ENCODE measurements at regions not wholly inside any gene's neighbourhood (a gene's known extent, or its start where the extent isn't known, plus 50 kb on each side); places are given as distances from the start of the nearest gene placed in this dataset.
A peak's percentile ranks its signal among the peaks of the same experiment; 100 is the strongest.

GRCh38 chr3:75078290-75078689 is 463.8 kb upstream of the CNTN3 start:
- Histone ChIP-seq H2BK12ac (ENCODE audit: low read length) (no peak overlapping the region), H3K18ac (ENCODE audit: low read length) (no peak overlapping the region), H3K27me3 (ENCODE audit: control insufficient read depth in 3 of 3, insufficient read depth in 3 of 3, low read depth in 1 of 3, low read length in 3 of 3) (no peaks in the 10 kb centered on the region), H4K8ac (ENCODE audit: low read depth, low read length) (no peak overlapping the region), H2BK120ac (ENCODE audit: low read depth, low read length) (no peak overlapping the region), H3K36me3 (replicated peaks in 1 of 2; ENCODE audit: control insufficient read depth in 2 of 2, insufficient read depth in 2 of 2, low read length in 2 of 2) (no peaks in the 10 kb centered on the region), H3K9me3 (replicated peaks in 1 of 2; ENCODE audit: control insufficient read depth in 2 of 2, insufficient read depth in 1 of 2, low read depth in 1 of 2, low read length in 2 of 2) (no peaks in the 10 kb centered on the region), H3K14ac (ENCODE audit: low read length) (no peak overlapping the region), H2BK5ac (ENCODE audit: low read length) (no peak overlapping the region), H4K91ac (ENCODE audit: low read depth, low read length, poor library complexity) (no peak overlapping the region), H3K23ac (ENCODE audit: low read depth, low read length, poor library complexity) (no peak overlapping the region), H3K4ac (ENCODE audit: low read length) (no peak overlapping the region), H3K4me3 (ENCODE audit: low read length in 2 of 2) (no peak overlapping the region), H3K27ac (replicated peaks; ENCODE audit: low read length) (no peak overlapping the region), H2AK5ac (ENCODE audit: low read depth, low read length) (no peak overlapping the region), H2AFZ (ENCODE audit: low read length) (no peak overlapping the region), H2BK15ac (ENCODE audit: low read length) (no peak overlapping the region), H3K4me2 (ENCODE audit: insufficient read depth, low read length, poor library complexity, severe bottlenecking) (no peak overlapping the region), H3K4me1 (ENCODE audit: control insufficient read depth in 2 of 2, insufficient read depth in 1 of 2, low read depth in 1 of 2, low read length in 2 of 2) (no peaks in the 10 kb centered on the region), H3K9ac (ENCODE audit: low read depth, low read length, poor library complexity) (no peak overlapping the region), H3K79me1 (ENCODE audit: low read depth, low read length) (no peaks in the 10 kb centered on the region)
- DNase-seq (ENCODE audit: low spot score): no peak

- Histone ChIP-seq H2BK120ac (ENCODE audit: low read depth, low read length) (no peak overlapping the region), H3K23ac (ENCODE audit: low read depth, low read length, poor library complexity) (no peak overlapping the region), H3K36me3 (replicated peaks in 1 of 2; ENCODE audit: control insufficient read depth in 2 of 2, insufficient read depth in 2 of 2, low read length in 2 of 2) (no peaks in the 10 kb centered on the region), H3K4me2 (ENCODE audit: insufficient read depth, low read length, poor library complexity, severe bottlenecking) (no peak overlapping the region), H2BK5ac (ENCODE audit: low read length) (no peak overlapping the region), H4K8ac (ENCODE audit: low read depth, low read length) (no peak overlapping the region), H2BK12ac (ENCODE audit: low read length) (no peak overlapping the region), H3K79me1 (ENCODE audit: low read depth, low read length) (no peaks in the 10 kb centered on the region), H3K18ac (ENCODE audit: low read length) (no peak overlapping the region), H4K91ac (ENCODE audit: low read depth, low read length, poor library complexity) (no peak overlapping the region), H3K9me3 (replicated peaks in 1 of 2; ENCODE audit: control insufficient read depth in 2 of 2, insufficient read depth in 1 of 2, low read depth in 1 of 2, low read length in 2 of 2) (no peaks in the 10 kb centered on the region), H3K9ac (ENCODE audit: low read depth, low read length, poor library complexity) (no peak overlapping the region), H2BK15ac (ENCODE audit: low read length) (no peak overlapping the region), H3K4me1 (ENCODE audit: control insufficient read depth in 2 of 2, insufficient read depth in 1 of 2, low read depth in 1 of 2, low read length in 2 of 2) (no peaks in the 10 kb centered on the region), H3K4ac (ENCODE audit: low read length) (no peak overlapping the region), H2AK5ac (ENCODE audit: low read depth, low read length) (no peak overlapping the region), H3K14ac (ENCODE audit: low read length) (no peak overlapping the region), H3K27ac (replicated peaks; ENCODE audit: low read length) (no peak overlapping the region), H3K4me3 (ENCODE audit: low read length in 2 of 2) (no peak overlapping the region), H3K27me3 (ENCODE audit: control insufficient read depth in 3 of 3, insufficient read depth in 3 of 3, low read depth in 1 of 3, low read length in 3 of 3) (no peaks in the 10 kb centered on the region), H2AFZ (ENCODE audit: low read length) (no peak overlapping the region)
- no CpG with 5 or more reads among the region's 4 CpGs for whole genome bisulfite sequencing, 2 donors (ENCODE audit: extremely low coverage in 2 of 2, insufficient read length in 2 of 2, insufficient replicate concordance in 1 of 2)
- no peak for DNase-seq (ENCODE audit: low spot score)
Measured at GRCh38 chr3:75082845-75083244, 468.4 kb upstream of the CNTN3 start.

- H3K79me1 ChIP-seq (ENCODE audit: low read depth, low read length): no peaks in the 10 kb centered on the region
- no peak overlapping the region for H2AK5ac ChIP-seq (ENCODE audit: low read depth, low read length)
- H3K14ac ChIP-seq (ENCODE audit: low read length): no peak overlapping the region
- no peak overlapping the region for H2BK15ac ChIP-seq (ENCODE audit: low read length)
- no peaks in the 10 kb centered on the region for H3K36me3 ChIP-seq (replicated peaks in 1 of 2; ENCODE audit: control insufficient read depth in 2 of 2, insufficient read depth in 2 of 2, low read length in 2 of 2)
- no peaks in the 10 kb centered on the region for H3K9me3 ChIP-seq (replicated peaks in 1 of 2; ENCODE audit: control insufficient read depth in 2 of 2, insufficient read depth in 1 of 2, low read depth in 1 of 2, low read length in 2 of 2)
- no peak overlapping the region for H3K23ac ChIP-seq (ENCODE audit: low read depth, low read length, poor library complexity)
- H2BK12ac ChIP-seq (ENCODE audit: low read length): no peak overlapping the region
- H3K27me3 ChIP-seq (ENCODE audit: control insufficient read depth in 3 of 3, insufficient read depth in 3 of 3, low read depth in 1 of 3, low read length in 3 of 3): no peaks in the 10 kb centered on the region
- no peak overlapping the region for H3K4me2 ChIP-seq (ENCODE audit: insufficient read depth, low read length, poor library complexity, severe bottlenecking)
- H2BK120ac ChIP-seq (ENCODE audit: low read depth, low read length): no peak overlapping the region
- no peak overlapping the region for H3K4ac ChIP-seq (ENCODE audit: low read length)
- no peak overlapping the region for H4K91ac ChIP-seq (ENCODE audit: low read depth, low read length, poor library complexity)
- no peak overlapping the region for H3K18ac ChIP-seq (ENCODE audit: low read length)
- no peak for DNase-seq (ENCODE audit: low spot score)
- H3K4me3 ChIP-seq (ENCODE audit: low read length in 2 of 2): no peak overlapping the region
- H3K4me1 ChIP-seq (ENCODE audit: control insufficient read depth in 2 of 2, insufficient read depth in 1 of 2, low read depth in 1 of 2, low read length in 2 of 2): no peaks in the 10 kb centered on the region
- H3K27ac ChIP-seq (replicated peaks; ENCODE audit: low read length): no peak overlapping the region
- no peak overlapping the region for H2BK5ac ChIP-seq (ENCODE audit: low read length)
- H3K9ac ChIP-seq (ENCODE audit: low read depth, low read length, poor library complexity): no peak overlapping the region
- H4K8ac ChIP-seq (ENCODE audit: low read depth, low read length): no peak overlapping the region
- H2AFZ ChIP-seq (ENCODE audit: low read length): no peak overlapping the region
- WGBS, 2 donors (ENCODE audit: extremely low coverage in 2 of 2, insufficient read length in 2 of 2, insufficient replicate concordance in 1 of 2): no CpG with 5 or more reads among the region's 3 CpGs
Measured at GRCh38 chr3:75089841-75090240, 475.4 kb upstream of the CNTN3 start.

GRCh38 chr3:75101329-75102147 is 487.1 kb upstream of the CNTN3 start:
- peak overlapping the region; percentile 83 for H3K27ac ChIP-seq (replicated peaks; ENCODE audit: low read length)
- WGBS, 2 donors (ENCODE audit: extremely low coverage in 2 of 2, insufficient read length in 2 of 2, insufficient replicate concordance in 1 of 2): no CpG with 5 or more reads among the region's 11 CpGs
- H3K79me1 ChIP-seq (ENCODE audit: low read depth, low read length): no peaks in the 10 kb centered on the region
- H3K14ac ChIP-seq (ENCODE audit: low read length): no peak overlapping the region
- peak; percentile 51 for DNase-seq (ENCODE audit: low spot score)
- no peaks in the 10 kb centered on the region for H3K27me3 ChIP-seq (ENCODE audit: control insufficient read depth in 3 of 3, insufficient read depth in 3 of 3, low read depth in 1 of 3, low read length in 3 of 3)
- H3K4ac ChIP-seq (ENCODE audit: low read length): no peak overlapping the region
- peak overlapping the region; percentile 85 for H2AFZ ChIP-seq (ENCODE audit: low read length)
- no peak overlapping the region for H2BK120ac ChIP-seq (ENCODE audit: low read depth, low read length)
- no peaks in the 10 kb centered on the region for H3K36me3 ChIP-seq (replicated peaks in 1 of 2; ENCODE audit: control insufficient read depth in 2 of 2, insufficient read depth in 2 of 2, low read length in 2 of 2)
- peaks cover 0 to 3% of the 10 kb centered on the region in 2 donors for H3K9me3 ChIP-seq (replicated peaks in 1 of 2; ENCODE audit: control insufficient read depth in 2 of 2, insufficient read depth in 1 of 2, low read depth in 1 of 2, low read length in 2 of 2)
- peak overlapping the region; percentile 33 for H2BK12ac ChIP-seq (ENCODE audit: low read length)
- no peak overlapping the region for H3K4me2 ChIP-seq (ENCODE audit: insufficient read depth, low read length, poor library complexity, severe bottlenecking)
- no peak overlapping the region for H2AK5ac ChIP-seq (ENCODE audit: low read depth, low read length)
- peak overlapping the region; percentile 82 for H3K18ac ChIP-seq (ENCODE audit: low read length)
- H4K8ac ChIP-seq (ENCODE audit: low read depth, low read length): no peak overlapping the region
- peaks cover 0 to 6% of the 10 kb centered on the region in 2 donors for H3K4me1 ChIP-seq (ENCODE audit: control insufficient read depth in 2 of 2, insufficient read depth in 1 of 2, low read depth in 1 of 2, low read length in 2 of 2)
- H3K4me3 ChIP-seq (ENCODE audit: low read length in 2 of 2): no peak overlapping the region
- H2BK15ac ChIP-seq (ENCODE audit: low read length): no peak overlapping the region
- no peak overlapping the region for H3K23ac ChIP-seq (ENCODE audit: low read depth, low read length, poor library complexity)
- H2BK5ac ChIP-seq (ENCODE audit: low read length): no peak overlapping the region
- no peak overlapping the region for H3K9ac ChIP-seq (ENCODE audit: low read depth, low read length, poor library complexity)
- H4K91ac ChIP-seq (ENCODE audit: low read depth, low read length, poor library complexity): no peak overlapping the region

All from neuronal stem cell (in vitro differentiated cells).